Adrenal gland (tissue), 9 donors: ENCODE measurements at regions not wholly inside any gene's neighbourhood (a gene's known extent, or its start where the extent isn't known, plus 50 kb on each side); places are given as distances from the start of the nearest gene placed in this dataset.
"Not testable (repeated sequence)": the region's sequence is repeated elsewhere in the genome, so short reads cannot be mapped to it uniquely, and the experiment has no call there.

Experiments
- DNase-seq, 7 donors: peaks; one replicate each; pipeline ENCODE4 v3.0.0-alpha.2; 2019 to 2020
- H3K27ac ChIP-seq, 5 donors: fragments of 200-600 bp; sonication (generic) in 4 of 5; 1 replicate in 3 of 5; 2 replicates in 2 of 5; pipeline versions ENCODE4 v1.5.1 to v1.8.0; 2016 to 2020; ENCODE audit warnings: mild to moderate bottlenecking in 1 of 5
- H3K27me3 ChIP-seq: fragments of 200-600 bp; 2 replicates; pipeline ENCODE4 v1.8.0; 2021
- H3K36me3 ChIP-seq, 2 donors: fragments of 200-600 bp; replicated peaks in 1 of 2; 1 replicate in 1 of 2; 2 replicates in 1 of 2; pipeline versions ENCODE4 v1.5.1 to v1.8.0; 2018 to 2022
- H3K4me1 ChIP-seq, 2 donors: fragments of 200-600 bp; replicated peaks in 1 of 2; 1 replicate in 1 of 2; 2 replicates in 1 of 2; pipeline versions ENCODE4 v1.5.1 to v1.8.0; 2018 to 2021
- H3K4me3 ChIP-seq, 4 donors: fragments of 200-600 bp; sonication (generic) in 3 of 4; one replicate each; pipeline ENCODE4 v1.5.1; 2016 to 2018
- H3K9me3 ChIP-seq, 3 donors: fragments of 200-600 bp; sonication (generic) in 1 of 3; replicated peaks in 1 of 3; 1 replicate in 2 of 3; 2 replicates in 1 of 3; pipeline versions ENCODE4 v1.5.1 to v1.8.0; 2016 to 2021
- POLR2A ChIP-seq, 2 donors: fragments of 450-650 bp; IDR thresholded peaks; one replicate each; pipeline ENCODE4 v1.6.1; 2017; ENCODE audit warnings: antibody characterized with exemption in 2 of 2, mild to moderate bottlenecking in 2 of 2, moderate library complexity in 1 of 2
- WGBS, 4 donors: extraction: QIAGEN DNeasy Blood & Tissue Kit in 2 of 4; methylation state at CpG; one replicate each; pipeline versions ENCODE4 v1.1.5 to v1.1.7; 2013 to 2017; 5-methylcytosine and 5-hydroxymethylcytosine counted together
- intact Hi-C, 2 donors: fragments of 100-400 bp; cut with DNase I; formaldehyde crosslinking; loops; one replicate each; pipeline versions ENCODE4 v1.14.1 to v1.15.0; 2022 to 2023
- TF ChIP-seq, protein P1 (sequence below), 6 experiments: fragments of 450-650 bp in 4 of 6; fragments of 200-600 bp in 2 of 6; sonication (generic) in 1 of 6; IDR thresholded peaks; 1 replicate in 5 of 6; 2 replicates in 1 of 6; pipeline versions ENCODE4 v1.5.1 to v1.8.0; 2016 to 2021; ENCODE audit warnings: antibody characterized with exemption in 6 of 6, mild to moderate bottlenecking in 2 of 6, moderate library complexity in 1 of 6
- donor health status: healthy with polysubstance abuse.
- donor health status: Bipolar disorder and iron deficiency.
- donor health status: DM: yes; HTN: yes; CAD: no.
- donor health status: DM: no; HTN: no; CAD: no.
- donor health status: DM: no; HTN: no; CAD: no.

DNA sequence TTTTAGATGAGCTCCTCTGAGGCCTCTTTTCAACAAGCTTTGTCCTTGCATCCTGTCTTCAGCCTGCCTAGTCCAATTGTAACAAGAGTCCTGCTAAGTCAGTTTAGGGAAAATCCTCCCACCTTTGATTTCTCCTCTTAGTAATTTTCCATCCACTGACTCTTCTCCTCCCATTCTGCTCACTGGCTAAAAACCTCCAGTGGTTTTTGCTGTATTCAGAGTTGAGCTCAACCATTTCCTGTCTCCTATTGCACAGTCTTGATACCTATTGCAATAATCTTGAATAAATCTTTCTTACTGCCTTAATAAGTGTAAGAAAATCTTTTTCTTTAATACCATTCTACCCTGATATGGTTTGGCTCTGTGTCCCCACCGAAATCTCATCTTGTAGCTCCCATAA is 117.8 kb upstream of the ENPP6 start:
- no peak overlapping the region for H3K4me3 ChIP-seq
- no peaks in the 10 kb centered on the region for H3K36me3 ChIP-seq
- TF ChIP-seq POLR2A (IDR thresholded peaks at IDR 0.05), result no peak
- TF ChIP-seq, protein P1, sequence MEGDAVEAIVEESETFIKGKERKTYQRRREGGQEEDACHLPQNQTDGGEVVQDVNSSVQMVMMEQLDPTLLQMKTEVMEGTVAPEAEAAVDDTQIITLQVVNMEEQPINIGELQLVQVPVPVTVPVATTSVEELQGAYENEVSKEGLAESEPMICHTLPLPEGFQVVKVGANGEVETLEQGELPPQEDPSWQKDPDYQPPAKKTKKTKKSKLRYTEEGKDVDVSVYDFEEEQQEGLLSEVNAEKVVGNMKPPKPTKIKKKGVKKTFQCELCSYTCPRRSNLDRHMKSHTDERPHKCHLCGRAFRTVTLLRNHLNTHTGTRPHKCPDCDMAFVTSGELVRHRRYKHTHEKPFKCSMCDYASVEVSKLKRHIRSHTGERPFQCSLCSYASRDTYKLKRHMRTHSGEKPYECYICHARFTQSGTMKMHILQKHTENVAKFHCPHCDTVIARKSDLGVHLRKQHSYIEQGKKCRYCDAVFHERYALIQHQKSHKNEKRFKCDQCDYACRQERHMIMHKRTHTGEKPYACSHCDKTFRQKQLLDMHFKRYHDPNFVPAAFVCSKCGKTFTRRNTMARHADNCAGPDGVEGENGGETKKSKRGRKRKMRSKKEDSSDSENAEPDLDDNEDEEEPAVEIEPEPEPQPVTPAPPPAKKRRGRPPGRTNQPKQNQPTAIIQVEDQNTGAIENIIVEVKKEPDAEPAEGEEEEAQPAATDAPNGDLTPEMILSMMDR (IDR thresholded peaks at IDR 0.05), result no peak
- H3K27ac ChIP-seq, result peak overlapping the region in 2 of 5 donors; percentile 24 to 57
- peaks cover 0 to 4% (median 0%) of the 10 kb centered on the region in 3 donors for H3K9me3 ChIP-seq
- intact Hi-C loops, result no loop called here
- 0 to 73% (median 0%) methylated on average over 1 of the region's 1 CpG; no CpG with 5 or more reads in 1 of the 4 donors for WGBS, 4 donors
- H3K4me1 ChIP-seq, result peaks cover 28 to 48% of the 10 kb centered on the region in 2 donors
- no peak for DNase-seq
- H3K27me3 ChIP-seq, result no peaks in the 10 kb centered on the region

DNA sequence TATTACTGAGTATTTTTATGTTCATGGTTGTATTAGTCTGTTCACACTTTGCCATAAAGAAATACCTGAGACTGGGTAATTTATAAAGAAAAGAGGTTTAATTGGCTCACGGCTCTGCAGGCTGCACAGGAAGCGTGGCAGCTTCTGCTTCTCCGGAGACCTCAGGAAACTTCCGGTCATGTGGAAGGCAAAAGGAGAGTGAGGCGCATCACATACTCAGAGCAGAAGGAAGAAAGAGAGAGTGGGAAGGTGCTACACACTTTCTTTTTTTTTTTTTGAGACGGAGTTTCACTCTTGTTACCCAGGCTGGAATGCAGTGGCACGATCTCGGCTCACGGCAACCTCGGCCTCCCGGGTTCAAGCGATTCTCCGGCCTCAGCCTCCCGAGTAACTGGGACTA is 115.8 kb upstream of the ENPP6 start:
- H3K4me1 ChIP-seq, result peaks cover 28 to 29% of the 10 kb centered on the region in 2 donors
- WGBS, 4 donors, result 80 to 91% (median 86%) methylated on average over 14 of the region's 14 CpGs
- intact Hi-C loops, H3K36me3 ChIP-seq, H3K4me3 ChIP-seq, H3K27me3 ChIP-seq, H3K9me3 ChIP-seq: not testable (repeated sequence)
- H3K27ac ChIP-seq, result peak overlapping the region in 3 of 5 donors; percentile 25 to 79 (median 73)
- DNase-seq, result peak in 2 of 7 donors; percentile 27 to 51

DNA sequence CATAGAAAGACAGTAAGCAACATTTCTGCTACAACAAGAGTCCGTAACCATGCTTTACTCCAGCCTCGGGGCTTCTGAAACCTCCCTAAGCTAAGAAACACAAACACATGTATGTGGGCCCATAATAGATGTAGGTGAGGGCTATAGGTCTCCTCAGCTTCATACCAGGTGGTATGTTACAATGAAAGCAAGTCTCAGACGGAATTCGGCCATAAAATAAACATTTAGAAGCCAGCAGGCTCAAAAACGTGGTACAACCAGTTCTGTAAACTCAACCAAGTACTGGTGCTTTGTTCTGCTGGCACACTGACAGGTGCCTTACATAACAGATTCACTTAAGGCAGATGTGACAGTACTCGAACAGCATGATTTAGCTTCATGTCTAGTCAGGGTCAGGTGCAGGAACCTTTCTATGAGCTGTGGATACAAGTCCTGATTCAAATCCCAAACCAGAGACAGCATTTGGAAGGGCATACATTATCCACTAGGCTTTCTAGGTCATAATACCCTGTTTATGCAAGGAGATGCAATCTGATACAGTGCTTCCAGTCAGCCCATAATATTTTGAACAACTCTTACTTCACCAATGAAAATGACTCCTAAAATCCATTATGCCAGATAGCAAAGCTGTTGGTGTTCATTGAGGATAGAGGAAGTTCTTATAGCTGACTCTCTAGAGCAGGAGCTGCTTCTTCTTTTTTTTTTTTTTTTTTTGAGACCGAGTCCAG is 113.8 kb upstream of the ENPP6 start:
- H3K4me1 ChIP-seq, result peaks cover 28% of the 10 kb centered on the region in 2 donors
- no peaks in the 10 kb centered on the region for H3K27me3 ChIP-seq
- intact Hi-C loops, result no loop called here
- no peaks in the 10 kb centered on the region for H3K9me3 ChIP-seq
- TF ChIP-seq, protein P1 (IDR thresholded peaks at IDR 0.05), result no peak
- TF ChIP-seq POLR2A (IDR thresholded peaks at IDR 0.05), result no peak
- DNase-seq, result peak; percentile 67 to 89 (median 73)
- no peak overlapping the region for H3K4me3 ChIP-seq
- 56 to 60% (median 57%) methylated on average over 7 of the region's 7 CpGs for WGBS, 4 donors
- H3K27ac ChIP-seq, result peak overlapping the region; percentile 27 to 88 (median 73)
- no peaks in the 10 kb centered on the region for H3K36me3 ChIP-seq

DNA sequence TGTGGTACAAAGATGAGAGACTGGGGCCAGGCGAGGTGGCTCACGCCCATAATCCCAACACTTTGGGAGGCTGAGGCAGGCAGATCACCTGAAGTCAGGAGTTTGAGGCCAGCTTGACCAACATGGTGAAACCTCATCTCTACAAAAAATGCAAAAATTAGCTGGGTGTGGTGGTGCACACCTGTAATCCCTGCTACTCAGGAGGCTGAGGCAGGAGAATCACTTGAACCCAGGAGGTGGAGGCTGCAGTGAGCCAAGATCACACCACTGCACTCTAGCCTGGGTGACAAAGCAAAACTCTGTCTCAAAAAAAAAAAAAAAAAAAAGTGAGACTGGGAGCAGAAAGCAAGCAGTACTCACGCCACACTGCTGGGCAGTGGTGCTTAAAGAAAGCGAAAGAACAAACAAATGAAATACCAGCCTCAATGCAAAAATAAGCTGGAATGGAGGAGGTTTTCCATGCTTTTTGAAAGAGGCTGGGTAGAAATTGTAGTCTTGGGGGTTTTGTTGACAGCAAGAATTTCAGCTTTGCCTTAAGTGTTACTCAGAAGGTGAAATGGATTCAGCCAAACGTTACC is 112.9 kb upstream of the ENPP6 start:
- H3K27ac ChIP-seq, result peak overlapping the region; percentile 27 to 88 (median 73)
- H3K36me3 ChIP-seq, H3K9me3 ChIP-seq, H3K4me3 ChIP-seq, H3K27me3 ChIP-seq, intact Hi-C loops: not testable (repeated sequence)
- H3K4me1 ChIP-seq, result peaks cover 28% of the 10 kb centered on the region in 2 donors
- DNase-seq, result peak in 1 of 7 donors; percentile 43
- WGBS, 4 donors, result 85 to 90% (median 89%) methylated on average over 5 of the region's 5 CpGs

DNA sequence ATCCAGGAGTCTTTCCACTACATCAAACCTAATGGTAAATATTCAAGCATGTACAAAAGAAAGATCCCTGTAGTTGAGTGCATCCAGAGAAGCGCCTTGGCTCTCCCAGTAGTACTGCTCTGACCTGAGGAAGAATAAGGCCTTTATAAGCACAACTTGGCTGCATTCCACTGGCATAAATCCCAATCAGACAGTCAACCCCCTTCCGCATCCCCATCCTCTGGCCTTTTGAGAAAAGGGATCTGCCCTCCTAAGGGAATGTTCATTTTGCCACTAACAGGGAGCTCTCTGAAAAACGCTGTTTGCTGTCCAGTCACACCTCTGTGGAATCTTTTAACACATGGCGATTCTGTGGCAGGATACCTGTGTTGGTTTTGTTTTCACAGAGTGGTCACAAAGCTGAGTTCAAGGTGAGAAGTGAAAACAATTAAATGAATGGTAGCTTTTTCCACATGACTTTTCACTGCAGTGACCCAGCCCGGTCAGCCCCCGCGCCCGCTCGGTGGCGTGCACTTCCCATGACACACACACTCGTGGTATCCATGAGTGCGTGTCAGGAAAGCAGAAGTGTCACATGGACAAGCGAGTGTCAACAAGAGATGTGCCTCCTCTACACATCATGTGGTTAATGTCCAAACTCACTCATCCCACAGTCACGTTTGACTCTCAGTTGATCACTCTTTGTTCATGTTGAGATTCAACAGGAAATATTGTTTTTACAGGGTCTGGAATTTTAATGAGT is 112.2 kb upstream of the ENPP6 start:
- Histone ChIP-seq H3K4me1 (peaks cover 23 to 28% of the 10 kb centered on the region in 2 donors), H3K27me3 (no peaks in the 10 kb centered on the region), H3K27ac (peak overlapping the region in 2 of 5 donors; percentile 32 to 64), H3K36me3 (no peaks in the 10 kb centered on the region), H3K9me3 (no peaks in the 10 kb centered on the region), H3K4me3 (no peak overlapping the region)
- peak in 5 of 7 donors; percentile 33 to 75 (median 67) for DNase-seq
- no peak for TF ChIP-seq POLR2A (IDR thresholded peaks at IDR 0.05)
- TF ChIP-seq, protein P1 (IDR thresholded peaks at IDR 0.05), result no peak
- 81 to 88% (median 83%) methylated on average over 14 of the region's 14 CpGs for WGBS, 4 donors
- intact Hi-C loops, result no loop called here
